NB4 (cell line): ENCODE measurements at regions not wholly inside any gene's neighbourhood (a gene's known extent, or its start where the extent isn't known, plus 50 kb on each side); places are given as distances from the start of the nearest gene placed in this dataset.

Experiments used
- DNase-seq: peaks from one replicate; pipeline ENCODE4 v3.0.0; 2010; ENCODE audit warnings: low read depth
- H3K4me3 ChIP-seq: one replicate; pipeline ENCODE4 v1.5.1; 2011; ENCODE audit warnings: mild to moderate bottlenecking, low read depth, low read length, moderate library complexity
- CTCF ChIP-seq: IDR thresholded peaks from one replicate; pipeline ENCODE4 v1.5.1; 2012; ENCODE audit warnings: low read depth, low read length
- MAX ChIP-seq: IDR thresholded peaks from 2 replicates; pipeline ENCODE4 v1.6.1; 2011; ENCODE audit warnings: low read depth, low read length
- MYC ChIP-seq: IDR thresholded peaks from 2 replicates; pipeline ENCODE4 v1.6.1; 2011; ENCODE audit warnings: low read depth, low read length
- POLR2A ChIP-seq: IDR thresholded peaks from 2 replicates; pipeline ENCODE4 v1.6.1; 2011; ENCODE audit warnings: mild to moderate bottlenecking; ENCODE audit not compliant: insufficient read length; ENCODE audit errors: extremely low read depth

GRCh38 chr6:14707971-14708465 lies 537.9 kb upstream of the JARID2 start:
- TF ChIP-seq POLR2A (no peak), CTCF (no peak), MYC (no peak), MAX (no peak)
- no peak overlapping the region for H3K4me3 ChIP-seq
- DNase-seq = no peak

- TF ChIP-seq CTCF = no peak
- DNase-seq = no peak
- H3K4me3 ChIP-seq = no peak overlapping the region
These were observed 536.7 kb upstream of the JARID2 start for GRCh38 chr6:14709066-14709670.

DNA sequence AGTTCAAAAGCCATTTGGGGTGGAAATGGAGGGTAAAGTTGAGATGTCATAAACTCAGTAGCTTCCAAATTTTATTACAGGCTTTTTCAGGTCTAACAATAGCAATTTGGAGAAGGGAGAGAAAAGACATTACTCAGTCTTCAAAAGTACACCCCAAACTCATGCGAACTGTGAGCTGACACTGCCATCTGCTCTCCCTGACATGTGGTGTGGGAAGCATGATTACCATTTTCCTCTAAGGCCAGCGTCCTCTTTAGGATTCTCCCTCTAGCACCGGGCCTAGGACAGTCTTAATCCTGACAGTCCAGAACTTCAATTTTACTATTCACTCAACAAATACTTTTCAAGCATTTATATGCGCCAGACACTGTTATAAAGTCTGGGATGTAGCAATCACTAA lies 536.0 kb upstream of the JARID2 start:
- no peak overlapping the region for H3K4me3 ChIP-seq
- DNase-seq = no peak
- TF ChIP-seq CTCF (no peak), MYC (0 out of 2 replicates have a peak, but pooled peaks have one; percentile 38), MAX (0 out of 2 replicates have a peak, but pooled peaks have one; percentile 35)

DNA sequence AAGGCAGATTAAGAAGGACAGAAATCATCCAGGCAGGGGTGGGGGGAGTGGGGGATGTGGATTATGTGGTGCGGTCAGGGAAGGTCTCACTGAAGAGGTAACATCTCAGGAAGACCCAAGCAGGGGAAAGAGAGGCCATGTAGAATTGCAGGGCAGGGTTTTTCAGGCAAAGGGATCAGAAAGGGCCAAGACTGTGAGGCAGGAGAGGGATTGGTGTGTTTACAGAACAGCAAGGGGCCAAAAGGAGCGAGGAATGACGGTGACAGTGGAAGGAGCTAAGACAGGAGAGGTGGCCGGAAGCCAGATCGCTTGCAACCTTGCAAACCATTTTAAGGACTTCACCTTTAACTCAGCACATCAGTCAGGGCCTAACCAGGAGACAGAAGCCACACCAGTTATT lies 535.4 kb upstream of the JARID2 start:
- H3K4me3 ChIP-seq = no peak overlapping the region
- DNase-seq = no peak
- no peak for TF ChIP-seq MYC
- TF ChIP-seq MAX = no peak
- TF ChIP-seq CTCF = no peak
- TF ChIP-seq POLR2A = no peak

- H3K4me3 ChIP-seq = no peak overlapping the region
- TF ChIP-seq CTCF = peak; percentile 90
- TF ChIP-seq MYC = peak; percentile 30; the same call in 1 of the 2 replicates
- TF ChIP-seq MAX = no peak
- peak; percentile 96 for DNase-seq
These were observed 534.7 kb upstream of the JARID2 start for GRCh38 chr6:14711056-14711703.
